HG02763 (cell line): ENCODE measurements at regions not wholly inside any gene's neighbourhood (a gene's known extent, or its start where the extent isn't known, plus 50 kb on each side); places are given as distances from the start of the nearest gene placed in this dataset.

Source experiments
- ATAC-seq: cut with Tn5 transposase; IDR thresholded peaks from one replicate; pipeline ENCODE4 v1.9.1; 2021; ENCODE audit warnings: mild to moderate bottlenecking, moderate library complexity; ENCODE audit not compliant: unreplicated experiment

GRCh38 chr5:29380029-29380428 lies 1813.5 kb upstream of the CDH6 start:
- ATAC-seq: no peak

- ATAC-seq: no peak
Measured at GRCh38 chr5:29379619-29380018, 1813.9 kb upstream of the CDH6 start.

- ATAC-seq: no peak
Measured at GRCh38 chr5:29378104-29378503, 1815.4 kb upstream of the CDH6 start.

- no peak for ATAC-seq
Measured at GRCh38 chr5:29370248-29370647, 1823.2 kb upstream of the CDH6 start.

- ATAC-seq: no peak
Measured at GRCh38 chr5:29367176-29367833, 1826.2 kb upstream of the CDH6 start.

GRCh38 chr5:29351170-29351569 lies 1842.3 kb upstream of the CDH6 start:
- no peak for ATAC-seq

GRCh38 chr5:29337030-29337429 lies 1856.5 kb upstream of the CDH6 start:
- no peak for ATAC-seq

GRCh38 chr5:29321591-29321990 lies 1871.9 kb upstream of the CDH6 start:
- no peak for ATAC-seq

- no peak for ATAC-seq
Measured at GRCh38 chr5:29309359-29309758, 1884.1 kb upstream of the CDH6 start.

GRCh38 chr5:29307478-29307877 lies 1886.0 kb upstream of the CDH6 start:
- ATAC-seq: no peak

GRCh38 chr5:29304545-29304944 lies 1888.9 kb upstream of the CDH6 start:
- no peak for ATAC-seq

- ATAC-seq: no peak
Measured at GRCh38 chr5:29296548-29296947, 1896.9 kb upstream of the CDH6 start.

- ATAC-seq: no peak
Measured at GRCh38 chr5:29277642-29278041, 1915.8 kb upstream of the CDH6 start.

- ATAC-seq: no peak
Measured at GRCh38 chr5:29276371-29276770, 1917.1 kb upstream of the CDH6 start.

GRCh38 chr5:29263915-29264351 lies 1929.6 kb upstream of the CDH6 start:
- no peak for ATAC-seq

- ATAC-seq: no peak
Measured at GRCh38 chr5:29262339-29263123, 1931.0 kb upstream of the CDH6 start.

GRCh38 chr5:29261213-29261612 lies 1932.3 kb upstream of the CDH6 start:
- no peak for ATAC-seq

- no peak for ATAC-seq
Measured at GRCh38 chr5:29252390-29252789, 1941.1 kb upstream of the CDH6 start.

- ATAC-seq: no peak
Measured at GRCh38 chr5:29247346-29248028, 1946.0 kb upstream of the CDH6 start.

GRCh38 chr5:29240379-29240778 lies 1953.1 kb upstream of the CDH6 start:
- no peak for ATAC-seq

GRCh38 chr5:29239606-29240005 lies 1953.9 kb upstream of the CDH6 start:
- no peak for ATAC-seq

- no peak for ATAC-seq
Measured at GRCh38 chr5:29238115-29238514, 1955.4 kb upstream of the CDH6 start.
